HG03196 (cell line): ENCODE measurements at regions not wholly inside any gene's neighbourhood (a gene's known extent, or its start where the extent isn't known, plus 50 kb on each side); places are given as distances from the start of the nearest gene placed in this dataset.
A peak's percentile ranks its signal among the peaks of the same experiment; 100 is the strongest.
"Not testable (repeated sequence)": the region's sequence is repeated elsewhere in the genome, so short reads cannot be mapped to it uniquely, and the experiment has no call there.

Experiments used
- ATAC-seq: cut with Tn5 transposase; IDR thresholded peaks from one replicate; pipeline ENCODE4 v1.9.1; 2021; ENCODE audit not compliant: unreplicated experiment

- not testable (repeated sequence) for ATAC-seq
Observed at GRCh38 chr17:26936645-26937044, 357.3 kb upstream of the WSB1 start.

DNA sequence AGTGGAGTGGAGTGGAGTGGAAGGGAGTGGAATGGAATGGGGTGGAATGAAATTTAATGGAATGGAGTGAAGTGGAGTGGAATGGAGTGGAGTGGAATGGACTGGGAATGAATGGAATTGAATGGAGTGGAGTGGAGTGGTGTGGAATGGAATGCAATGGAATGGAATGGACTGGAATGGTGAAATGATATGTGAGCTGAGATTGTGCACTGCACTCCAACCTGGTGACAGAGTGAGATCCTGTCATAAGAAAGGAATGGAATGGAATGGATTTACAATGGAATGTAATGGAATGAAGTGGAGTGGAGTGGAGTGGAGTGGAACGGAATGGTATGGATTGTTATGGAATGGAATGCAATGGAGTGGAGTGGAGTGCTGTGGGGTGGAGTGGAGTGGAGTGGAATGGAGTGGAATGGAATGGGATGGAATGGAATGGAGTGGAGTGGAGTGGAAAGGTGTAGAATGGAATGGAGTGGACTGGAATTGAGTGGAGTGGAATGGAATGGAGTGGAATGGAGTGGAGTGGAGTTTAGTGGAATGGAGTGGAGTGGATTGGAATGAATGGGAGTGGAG is 356.1 kb upstream of the WSB1 start:
- peak; percentile 53 for ATAC-seq

- ATAC-seq, result not testable (repeated sequence)
Observed at GRCh38 chr17:26939755-26940154, 354.2 kb upstream of the WSB1 start.

- not testable (repeated sequence) for ATAC-seq
Observed at GRCh38 chr17:26940587-26940986, 353.3 kb upstream of the WSB1 start.

DNA sequence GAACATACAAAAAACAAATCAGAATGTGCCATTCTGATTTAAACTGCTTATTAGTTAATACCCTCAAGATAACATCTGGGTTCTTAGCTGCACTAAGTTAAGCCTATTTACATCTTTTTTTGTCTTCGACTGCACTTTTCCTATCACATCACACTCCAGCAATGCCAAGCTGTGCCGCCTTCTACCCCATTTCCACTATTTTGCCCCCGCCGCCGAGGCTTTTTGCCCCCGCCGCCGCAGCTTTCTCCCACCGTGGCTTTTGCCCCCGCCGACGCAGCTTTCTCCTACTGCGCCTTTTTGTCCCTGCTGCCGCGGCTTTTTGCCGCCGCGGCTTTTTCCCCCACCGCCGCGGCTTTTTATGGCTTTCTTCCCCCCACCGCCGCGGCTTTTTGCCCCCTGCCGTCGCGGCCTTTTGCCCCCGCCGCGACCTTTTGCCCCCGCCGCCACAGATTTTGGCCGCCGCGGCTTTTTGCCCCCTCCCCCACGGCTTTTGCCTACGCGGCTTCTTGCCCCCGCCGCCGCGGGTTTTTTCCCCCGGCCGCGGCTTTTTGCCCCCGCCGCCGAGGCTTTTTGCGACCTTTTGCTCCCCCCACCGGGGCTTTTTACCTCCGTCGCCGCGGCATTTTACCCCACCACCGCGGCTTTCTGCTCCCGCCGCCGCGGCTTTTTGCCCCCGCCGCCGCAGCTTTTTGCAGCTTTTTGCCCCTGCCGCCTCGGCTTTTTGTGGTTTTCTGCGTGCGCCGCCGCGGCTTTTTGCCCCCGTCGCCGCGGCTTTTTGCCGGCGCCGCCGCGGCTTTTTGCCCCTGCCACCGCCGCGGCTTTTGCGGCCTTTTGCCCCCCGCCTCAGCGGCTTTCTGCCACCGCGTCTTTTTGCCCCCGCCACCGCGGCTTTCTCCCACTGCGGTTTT is 331.4 kb upstream of the WSB1 start:
- ATAC-seq, result no peak

DNA sequence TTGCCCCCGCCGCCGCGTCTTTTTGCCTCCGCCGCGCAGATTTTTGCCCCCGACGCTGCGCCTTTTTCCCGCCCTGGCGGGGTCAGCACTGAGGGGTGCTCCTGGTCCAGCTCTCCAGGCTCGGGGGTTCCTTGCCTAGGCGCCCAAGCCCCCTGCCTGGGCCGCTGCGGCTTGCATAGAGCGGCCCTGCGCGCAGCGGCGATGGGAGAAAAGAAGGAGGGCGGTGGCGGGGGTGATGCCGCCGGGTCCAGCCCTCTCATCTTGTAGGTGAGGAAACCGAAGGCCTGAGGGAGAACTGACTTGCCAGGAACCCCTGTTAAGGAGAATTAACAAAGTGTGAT is 330.8 kb upstream of the WSB1 start:
- no peak for ATAC-seq

- not testable (repeated sequence) for ATAC-seq
Observed at GRCh38 chr17:26965898-26966624, 327.9 kb upstream of the WSB1 start.

- not testable (repeated sequence) for ATAC-seq
Observed at GRCh38 chr17:26966625-26967179, 327.2 kb upstream of the WSB1 start.

DNA sequence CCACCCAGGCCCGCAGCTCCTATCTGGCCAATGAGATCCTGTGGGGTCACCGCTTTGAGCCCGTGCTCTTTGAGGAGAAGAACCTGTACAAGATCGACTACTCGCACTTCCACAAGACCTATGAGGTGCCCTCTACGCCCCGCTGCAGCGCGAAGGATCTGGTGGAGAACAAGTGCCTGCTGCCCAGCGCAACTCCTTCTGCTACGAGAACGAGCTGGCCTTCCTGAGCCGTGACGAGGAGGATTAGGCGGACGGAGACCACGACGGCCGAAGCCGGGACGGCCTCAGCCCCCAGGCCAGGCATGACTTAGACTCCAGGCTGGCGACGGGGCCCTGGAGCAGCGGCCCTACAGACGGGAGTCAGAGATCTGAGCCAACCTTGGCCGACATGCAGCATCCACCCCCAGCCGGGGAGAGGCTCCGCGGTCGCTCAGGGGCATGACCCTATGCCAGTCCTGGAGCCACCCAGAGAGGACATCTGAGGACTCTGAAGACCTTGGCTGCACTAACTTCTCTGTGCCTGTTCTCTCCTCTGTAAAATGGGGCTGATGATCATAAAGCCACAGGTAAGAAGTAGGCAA is 312.0 kb upstream of the WSB1 start:
- not testable (repeated sequence) for ATAC-seq

DNA sequence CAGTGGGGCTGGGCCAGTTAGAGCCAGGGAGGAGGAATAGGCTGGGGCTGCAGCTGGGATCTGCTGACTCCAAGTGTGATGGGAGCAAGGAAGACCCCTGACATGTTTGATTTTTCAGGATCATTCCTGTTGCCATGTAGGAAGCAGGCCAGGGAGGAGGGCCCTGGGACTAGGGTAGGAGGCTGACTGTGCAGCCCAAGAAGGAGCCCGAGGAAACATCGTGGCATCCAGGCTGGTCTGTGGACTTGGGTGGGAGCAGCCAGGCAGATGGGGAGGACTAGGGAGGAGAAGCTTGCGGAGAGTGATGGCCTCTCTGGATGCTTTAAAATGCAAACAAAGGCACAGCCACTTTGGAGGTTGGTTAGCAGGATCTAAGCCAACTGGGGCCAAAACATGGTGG is 311.4 kb upstream of the WSB1 start:
- ATAC-seq, result not testable (repeated sequence)

- not testable (repeated sequence) for ATAC-seq
Observed at GRCh38 chr17:26987851-26988250, 306.1 kb upstream of the WSB1 start.

DNA sequence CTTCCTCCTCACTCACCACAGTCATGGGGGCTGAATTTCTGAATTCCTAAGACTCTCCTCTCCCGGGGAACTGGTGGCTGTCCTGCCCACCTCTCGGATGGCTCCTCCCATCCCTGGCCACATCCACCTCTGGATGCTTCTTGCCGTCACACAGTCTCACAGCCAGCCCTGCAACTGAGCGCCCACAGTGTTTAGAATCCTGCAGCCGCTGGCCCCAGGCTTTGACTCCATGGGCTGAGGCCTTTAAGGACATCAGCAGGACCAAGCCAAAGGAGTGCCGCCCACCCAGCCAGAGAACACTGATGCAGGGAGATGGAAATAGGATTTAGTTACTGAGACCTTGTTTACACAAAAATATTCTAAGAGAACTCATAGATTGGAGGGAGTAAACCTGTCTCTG is 299.3 kb upstream of the WSB1 start:
- not testable (repeated sequence) for ATAC-seq

- not testable (repeated sequence) for ATAC-seq
Observed at GRCh38 chr17:26996146-26996916, 297.6 kb upstream of the WSB1 start.

GRCh38 chr17:27007734-27008531 is 286.0 kb upstream of the WSB1 start:
- ATAC-seq, result not testable (repeated sequence)

GRCh38 chr17:27009087-27009486 is 284.8 kb upstream of the WSB1 start:
- ATAC-seq, result no peak

- not testable (repeated sequence) for ATAC-seq
Observed at GRCh38 chr17:27010138-27010537, 283.8 kb upstream of the WSB1 start.

DNA sequence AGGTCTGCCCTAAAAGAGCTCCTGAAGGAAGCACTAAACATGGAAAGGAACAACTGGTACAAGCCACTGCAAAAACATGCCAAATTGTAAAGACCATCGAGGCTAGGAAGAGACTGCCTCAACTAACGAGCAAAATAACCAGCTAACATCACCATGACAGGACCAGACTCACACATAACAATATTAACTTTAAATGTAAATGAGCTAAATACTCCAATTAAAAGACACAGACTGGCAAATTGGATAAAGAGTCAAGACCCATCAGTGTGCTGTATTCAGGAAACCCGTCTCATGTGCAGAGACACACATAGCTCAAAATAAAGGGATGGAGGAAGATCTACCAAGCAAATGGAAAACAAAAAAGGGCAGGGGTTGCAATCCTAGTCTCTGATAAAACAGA is 263.4 kb upstream of the WSB1 start:
- ATAC-seq, result not testable (repeated sequence)

GRCh38 chr17:27038676-27039075 is 255.2 kb upstream of the WSB1 start:
- ATAC-seq, result no peak

GRCh38 chr17:27045039-27045438 is 248.9 kb upstream of the WSB1 start:
- not testable (repeated sequence) for ATAC-seq
